HepG2 (cell line): ENCODE measurements at regions not wholly inside any gene's neighbourhood (a gene's known extent, or its start where the extent isn't known, plus 50 kb on each side); places are given as distances from the start of the nearest gene placed in this dataset.

Source experiments
- ATAC-seq: fragments of 200-7000 bp; cut with Tn5 transposase; 3 replicates; pipeline ENCODE4 v1.9.1; 2020; ENCODE audit warnings: mild to moderate bottlenecking, moderate library complexity
- BruUV-seq: library from RNA; stranded (reverse); fragments of 400-500 nt; replicated peaks from 2 replicates; lab custom pipeline; 2021; lab: Mats Ljungman, UMichigan
- CTCF ChIA-PET: fragments of 300-600 bp; formaldehyde crosslinking; extraction: SDS; loops from one replicate; lab custom pipeline; 2021; ENCODE audit warnings: low total read pairs, inconsistent platforms, low intra/inter-chr PET ratio; lab: Yijun Ruan, JAX
- POLR2A ChIA-PET: fragments of 350-600 bp; sonication (Branson Sonifier 250); formaldehyde crosslinking; loops from one replicate; lab custom pipeline; 2020; ENCODE audit warnings: antibody characterized with exemption, inconsistent platforms; lab: Yijun Ruan, JAX
- DNase-seq: peaks from one replicate; pipeline ENCODE4 v3.0.0-alpha.2; 2015; ENCODE audit warnings: low spot score
- FAIRE-seq: peaks from 3 replicates; lab custom pipeline; 2011; peaks lifted over from hg19 to GRCh38; lab: Jason Lieb, UNC
- H2AFZ ChIP-seq: one replicate; pipeline ENCODE4 v1.6.1; 2011; ENCODE audit warnings: low read length, inconsistent platforms
- H3K27ac ChIP-seq: fragments of 300-600 bp; 3 replicates; pipeline ENCODE4 v1.8.0; 2011; ENCODE audit warnings: mixed run types, mild to moderate bottlenecking, mixed read lengths, low read length, inconsistent platforms; ENCODE audit not compliant: insufficient read depth; ENCODE audit errors: extremely low read length
- H3K27me3 ChIP-seq, 2 experiments: fragments of 200-600 bp in 1 of 2; 2 replicates in 1 of 2; 3 replicates in 1 of 2; pipeline versions ENCODE4 v1.6.0 to v1.8.0; 2011; ENCODE audit warnings: low read length in 2 of 2, mild to moderate bottlenecking in 2 of 2, moderate library complexity in 2 of 2, inconsistent platforms in 1 of 2; ENCODE audit not compliant: insufficient read depth in 2 of 2, control insufficient read depth in 1 of 2
- H3K36me3 ChIP-seq, 2 experiments: fragments of 200-600 bp in 1 of 2; replicated peaks in 1 of 2; 2 replicates in 1 of 2; 3 replicates in 1 of 2; pipeline versions ENCODE4 v1.5.1 to v1.8.0; 2011; ENCODE audit warnings: low read length in 2 of 2, inconsistent platforms in 1 of 2; ENCODE audit not compliant: insufficient read depth in 2 of 2, control insufficient read depth in 1 of 2
- H3K4me1 ChIP-seq: 2 replicates; pipeline ENCODE4 v1.5.1; 2012; ENCODE audit warnings: low read length, inconsistent platforms; ENCODE audit not compliant: insufficient read depth
- H3K4me2 ChIP-seq: 2 replicates; pipeline ENCODE4 v1.6.0; 2011; ENCODE audit warnings: low read depth, low read length, inconsistent platforms
- H3K4me3 ChIP-seq, 3 experiments: fragments of 200-600 bp in 1 of 3; sonication (generic), shearing (Covaris generic) in 1 of 3; replicated peaks in 1 of 3; 2 replicates each; pipeline ENCODE4 v1.5.1; 2011 to 2016; ENCODE audit warnings: low read length in 3 of 3, inconsistent platforms in 2 of 3, low read depth in 2 of 3, mild to moderate bottlenecking in 2 of 3, control low read depth in 1 of 3, mixed read lengths in 1 of 3; ENCODE audit not compliant: insufficient read depth in 1 of 3
- H3K79me2 ChIP-seq: one replicate; pipeline ENCODE4 v1.6.1; 2011; ENCODE audit warnings: low read length, inconsistent platforms; ENCODE audit not compliant: insufficient read depth
- H3K9ac ChIP-seq: 2 replicates; pipeline ENCODE4 v1.6.0; 2011; ENCODE audit warnings: mild to moderate bottlenecking, low read depth, low read length, inconsistent platforms; ENCODE audit not compliant: insufficient read depth
- H3K9me3 ChIP-seq: 2 replicates; pipeline ENCODE4 v1.5.1; 2012; ENCODE audit warnings: mild to moderate bottlenecking, low read length
- H4K20me1 ChIP-seq: 2 replicates; pipeline ENCODE4 v1.6.0; 2011; ENCODE audit warnings: inconsistent platforms, mild to moderate bottlenecking, low read length, moderate library complexity; ENCODE audit not compliant: insufficient read depth
- BORCS8-MEF2B ChIP-seq: sonication (generic); formaldehyde crosslinking; IDR thresholded peaks from 2 replicates; pipeline ENCODE4 v1.8.0; 2022; ENCODE audit warnings: mild to moderate bottlenecking, missing genetic modification reagents
- HNF1B ChIP-seq: sonication (generic); formaldehyde crosslinking; IDR thresholded peaks from 2 replicates; pipeline ENCODE4 v1.5.1; 2020; ENCODE audit warnings: mild to moderate bottlenecking, moderate library complexity, missing genetic modification reagents
- KAT8 ChIP-seq: IDR thresholded peaks from 2 replicates; pipeline ENCODE4 v1.6.1; 2016; ENCODE audit warnings: missing genetic modification reagents, missing compliant biosample characterization
- KDM3A ChIP-seq: IDR thresholded peaks from 2 replicates; pipeline ENCODE4 v1.6.1; 2018; ENCODE audit warnings: low read depth, missing compliant biosample characterization
- MBD4 ChIP-seq: IDR thresholded peaks from 2 replicates; pipeline ENCODE4 v1.6.1; 2012; ENCODE audit warnings: low read length, inconsistent platforms, borderline replicate concordance
- NKX3-1 ChIP-seq: sonication (generic); formaldehyde crosslinking; IDR thresholded peaks from 2 replicates; pipeline ENCODE4 v1.5.0; 2020; ENCODE audit warnings: missing genetic modification reagents
- PHB2 ChIP-seq: fragments of 450-650 bp; IDR thresholded peaks from 2 replicates; pipeline ENCODE4 v1.6.1; 2018; ENCODE audit not compliant: partially characterized antibody
- PPARG ChIP-seq: conservative IDR thresholded peaks from 2 replicates; pipeline ENCODE4 v1.6.1; 2016; ENCODE audit warnings: missing biosample characterization, missing genetic modification reagents
- RNF2 ChIP-seq: fragments of 450-650 bp; conservative IDR thresholded peaks from 2 replicates; pipeline ENCODE4 v1.6.1; 2016; ENCODE audit warnings: low read depth
- ZBTB7A ChIP-seq: sonication (generic); formaldehyde crosslinking; IDR thresholded peaks from 2 replicates; pipeline ENCODE4 v1.8.0; 2022; ENCODE audit warnings: mild to moderate bottlenecking, missing genetic modification reagents
- ZNF143 ChIP-seq: sonication (generic); formaldehyde crosslinking; IDR thresholded peaks from 2 replicates; pipeline ENCODE4 v1.4.0; 2020; ENCODE audit warnings: missing genetic modification reagents
- ZNF569 ChIP-seq: sonication (generic); formaldehyde crosslinking; IDR thresholded peaks from 2 replicates; pipeline ENCODE4 v1.5.0; 2020; ENCODE audit warnings: mild to moderate bottlenecking, missing genetic modification reagents, moderate library complexity, borderline replicate concordance
- ZNF619 ChIP-seq: sonication (generic); formaldehyde crosslinking; IDR thresholded peaks from 2 replicates; pipeline ENCODE4 v1.4.0; 2020; ENCODE audit warnings: mild to moderate bottlenecking, missing genetic modification reagents
- ZNF878 ChIP-seq: sonication (generic); formaldehyde crosslinking; IDR thresholded peaks from 2 replicates; pipeline ENCODE4 v1.8.1; 2023; ENCODE audit warnings: mild to moderate bottlenecking, missing genetic modification reagents, moderate library complexity
- WGBS: methylation state at CpG from one replicate; pipeline ENCODE4 v1.1.6; 2017; ENCODE audit warnings: low lambda C conversion rate; 5-methylcytosine and 5-hydroxymethylcytosine counted together
- in situ Hi-C: cut with HindIII; loops from 2 replicates; pipeline ENCODE4 v1.10.0; 2017; ENCODE audit warnings: low pct_unique_long_range_greater_than_20kb; ENCODE audit not compliant: extremely low pct_ligation_motif_present
- intact Hi-C: fragments of 100-400 bp; cut with micrococcal nuclease; formaldehyde crosslinking; loops from one replicate; pipeline ENCODE4 v1.10.0; 2022; ENCODE audit not compliant: unreplicated experiment
- TF ChIP-seq, protein P1 (sequence below): sonication (generic); formaldehyde crosslinking; IDR thresholded peaks from 2 replicates; pipeline ENCODE4 v1.8.1; 2023; ENCODE audit warnings: missing genetic modification reagents, inconsistent platforms, borderline replicate concordance
- TF ChIP-seq, protein P2 (sequence below): sonication (generic); formaldehyde crosslinking; IDR thresholded peaks from 2 replicates; pipeline ENCODE4 v1.8.0; 2022; ENCODE audit warnings: low read depth, missing genetic modification reagents
- TF ChIP-seq, protein P3 (sequence below): sonication (generic); formaldehyde crosslinking; IDR thresholded peaks from 2 replicates; pipeline ENCODE4 v1.5.0; 2020; ENCODE audit warnings: missing genetic modification reagents, mild to moderate bottlenecking, borderline replicate concordance
- TF ChIP-seq, protein P4 (sequence below): sonication (generic); formaldehyde crosslinking; IDR thresholded peaks from 2 replicates; pipeline ENCODE4 v1.8.0; 2022; ENCODE audit warnings: mild to moderate bottlenecking, missing genetic modification reagents, moderate library complexity

DNA sequence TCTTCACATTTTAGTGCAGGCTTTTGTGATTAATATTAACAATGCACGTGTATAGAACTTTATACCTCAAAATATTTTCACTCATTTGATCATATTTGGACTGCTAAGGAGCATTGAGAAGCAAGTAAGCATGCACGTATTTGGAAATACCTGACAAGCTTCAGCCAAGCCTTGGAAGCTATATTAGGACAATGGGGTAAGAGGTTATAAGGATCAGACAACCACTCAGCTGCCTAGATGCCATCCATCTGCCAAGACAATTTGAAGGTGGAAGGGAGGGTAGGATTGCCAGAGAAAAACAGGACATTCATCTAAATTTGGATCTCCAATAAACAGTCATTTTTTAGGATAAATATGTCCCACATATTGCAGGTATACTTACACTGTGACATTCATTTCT, 394.9 kb upstream of the CFAP20DC start (continued):
- TF ChIP-seq, protein P1, sequence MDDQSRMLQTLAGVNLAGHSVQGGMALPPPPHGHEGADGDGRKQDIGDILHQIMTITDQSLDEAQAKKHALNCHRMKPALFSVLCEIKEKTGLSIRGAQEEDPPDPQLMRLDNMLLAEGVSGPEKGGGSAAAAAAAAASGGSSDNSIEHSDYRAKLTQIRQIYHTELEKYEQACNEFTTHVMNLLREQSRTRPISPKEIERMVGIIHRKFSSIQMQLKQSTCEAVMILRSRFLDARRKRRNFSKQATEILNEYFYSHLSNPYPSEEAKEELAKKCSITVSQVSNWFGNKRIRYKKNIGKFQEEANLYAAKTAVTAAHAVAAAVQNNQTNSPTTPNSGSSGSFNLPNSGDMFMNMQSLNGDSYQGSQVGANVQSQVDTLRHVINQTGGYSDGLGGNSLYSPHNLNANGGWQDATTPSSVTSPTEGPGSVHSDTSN: no peak
- TF ChIP-seq PPARG (CRISPR knock-in tag): no peak
- TF ChIP-seq ZNF878: no peak
- TF ChIP-seq, protein P2, sequence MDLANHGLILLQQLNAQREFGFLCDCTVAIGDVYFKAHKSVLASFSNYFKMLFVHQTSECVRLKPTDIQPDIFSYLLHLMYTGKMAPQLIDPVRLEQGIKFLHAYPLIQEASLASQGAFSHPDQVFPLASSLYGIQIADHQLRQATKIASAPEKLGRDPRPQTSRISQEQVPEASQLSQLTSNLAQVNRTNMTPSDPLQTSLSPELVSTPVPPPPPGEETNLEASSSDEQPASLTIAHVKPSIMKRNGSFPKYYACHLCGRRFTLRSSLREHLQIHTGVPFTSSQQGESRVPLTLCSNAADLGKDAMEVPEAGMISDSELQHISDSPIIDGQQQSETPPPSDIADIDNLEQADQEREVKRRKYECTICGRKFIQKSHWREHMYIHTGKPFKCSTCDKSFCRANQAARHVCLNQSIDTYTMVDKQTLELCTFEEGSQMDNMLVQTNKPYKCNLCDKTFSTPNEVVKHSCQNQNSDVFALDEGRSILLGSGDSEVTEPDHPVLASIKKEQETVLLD (CRISPR knock-in tag): no peak

GRCh38 chr3:59444294-59444671, 394.5 kb upstream of the CFAP20DC start:
- H3K4me2 ChIP-seq: no peak overlapping the region
- BruUV-seq: no TSS peak
- POLR2A ChIA-PET: no interaction called here
- H3K27me3 ChIP-seq: no peaks in the 10 kb centered on the region; a peak in 1 of 5 replicates
- no peak overlapping the region for H3K27ac ChIP-seq
- CTCF ChIA-PET: no interaction called here
- H3K9me3 ChIP-seq: no peaks in the 10 kb centered on the region
- H3K79me2 ChIP-seq: no peaks in the 10 kb centered on the region
- DNase-seq: no peak
- H3K9ac ChIP-seq: no peak overlapping the region
- H3K36me3 ChIP-seq: no peaks in the 10 kb centered on the region
- 0% methylated on average over 1 of the region's 1 CpG for WGBS
- in situ Hi-C loops: no loop called here
- H3K4me3 ChIP-seq: no peak overlapping the region
- no peak for FAIRE-seq
- no peak overlapping the region for H2AFZ ChIP-seq
- ATAC-seq: no peak
- intact Hi-C loops: no loop called here
- H4K20me1 ChIP-seq: no peaks in the 10 kb centered on the region
- H3K4me1 ChIP-seq: no peaks in the 10 kb centered on the region
- TF ChIP-seq RNF2 (no peak), BORCS8-MEF2B (no peak), KAT8 (CRISPR knock-in tag) (no peak), PHB2 (no peak), HNF1B (CRISPR knock-in tag) (no peak), KDM3A (no peak), MBD4 (no peak), ZNF143 (no peak), ZBTB7A (CRISPR knock-in tag) (no peak), NKX3-1 (CRISPR knock-in tag) (no peak), ZNF619 (CRISPR knock-in tag) (no peak), ZNF569 (CRISPR knock-in tag) (no peak)
- TF ChIP-seq, protein P3, sequence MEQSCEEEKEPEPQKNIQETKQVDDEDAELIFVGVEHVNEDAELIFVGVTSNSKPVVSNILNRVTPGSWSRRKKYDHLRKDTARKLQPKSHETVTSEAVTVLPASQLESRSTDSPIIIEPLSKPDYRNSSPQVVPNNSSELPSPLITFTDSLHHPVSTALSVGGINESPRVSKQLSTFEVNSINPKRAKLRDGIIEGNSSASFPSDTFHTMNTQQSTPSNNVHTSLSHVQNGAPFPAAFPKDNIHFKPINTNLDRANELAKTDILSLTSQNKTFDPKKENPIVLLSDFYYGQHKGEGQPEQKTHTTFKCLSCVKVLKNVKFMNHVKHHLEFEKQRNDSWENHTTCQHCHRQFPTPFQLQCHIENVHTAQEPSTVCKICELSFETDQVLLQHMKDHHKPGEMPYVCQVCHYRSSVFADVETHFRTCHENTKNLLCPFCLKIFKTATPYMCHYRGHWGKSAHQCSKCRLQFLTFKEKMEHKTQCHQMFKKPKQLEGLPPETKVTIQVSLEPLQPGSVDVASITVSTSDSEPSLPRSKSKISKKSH (CRISPR knock-in tag): no peak
- TF ChIP-seq, protein P4, sequence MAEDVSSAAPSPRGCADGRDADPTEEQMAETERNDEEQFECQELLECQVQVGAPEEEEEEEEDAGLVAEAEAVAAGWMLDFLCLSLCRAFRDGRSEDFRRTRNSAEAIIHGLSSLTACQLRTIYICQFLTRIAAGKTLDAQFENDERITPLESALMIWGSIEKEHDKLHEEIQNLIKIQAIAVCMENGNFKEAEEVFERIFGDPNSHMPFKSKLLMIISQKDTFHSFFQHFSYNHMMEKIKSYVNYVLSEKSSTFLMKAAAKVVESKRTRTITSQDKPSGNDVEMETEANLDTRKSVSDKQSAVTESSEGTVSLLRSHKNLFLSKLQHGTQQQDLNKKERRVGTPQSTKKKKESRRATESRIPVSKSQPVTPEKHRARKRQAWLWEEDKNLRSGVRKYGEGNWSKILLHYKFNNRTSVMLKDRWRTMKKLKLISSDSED (CRISPR knock-in tag): no peak
